ENCODE measurements at regions not wholly inside any gene's neighbourhood (a gene's known extent, or its start where the extent isn't known, plus 50 kb on each side); places are given as distances from the start of the nearest gene placed in this dataset.

- TF ChIP-seq GABPA (IDR thresholded peaks at IDR 0.05; ENCODE audit: low read depth), result no peak
- no peak overlapping the region for H3K27ac ChIP-seq (ENCODE audit: low read depth in 2 of 2, low read length in 1 of 2)
- no peak for DNase-seq
- H2AFZ ChIP-seq (ENCODE audit: low read depth), result no peak overlapping the region
- no peak overlapping the region for H3K4me3 ChIP-seq (ENCODE audit: low read depth in 2 of 2, low read length in 1 of 2)
- H3K27me3 ChIP-seq (ENCODE audit: insufficient read depth), result no peaks in the 10 kb centered on the region
- no peak overlapping the region for H3K4me2 ChIP-seq
- POLR2A ChIA-PET, result interaction anchor here (0.6 kb wide), 1 partner anchor 89 kb away, joined by 4 read pairs; no protein-coding TSS in a partner anchor
- CTCF ChIA-PET, result no interaction called here
- no peaks in the 10 kb centered on the region for H3F3A ChIP-seq (replicated peaks; ENCODE audit: insufficient read depth)
- H3K4me1 ChIP-seq (ENCODE audit: control insufficient read depth in 1 of 2, insufficient read depth in 2 of 2, low read depth in 1 of 2, low read length in 1 of 2), result no peaks in the 10 kb centered on the region
- no peaks in the 10 kb centered on the region for H3K9me2 ChIP-seq
- no peak overlapping the region for H3K9ac ChIP-seq
- H3K36me3 ChIP-seq (replicated peaks in 1 of 2; ENCODE audit: control insufficient read depth in 1 of 2, insufficient read depth in 2 of 2, low read length in 1 of 2), result no peaks in the 10 kb centered on the region
- H3K79me2 ChIP-seq (ENCODE audit: insufficient read depth), result no peaks in the 10 kb centered on the region
- no peaks in the 10 kb centered on the region for H4K20me1 ChIP-seq (ENCODE audit: insufficient read depth)
- no peaks in the 10 kb centered on the region for H3K9me3 ChIP-seq
Observed at GRCh38 chr9:99560561-99560960, 261.1 kb upstream of the NR4A3 start.

- no peak overlapping the region for H3K9ac ChIP-seq
- TF ChIP-seq MAX (IDR thresholded peaks at IDR 0.05; ENCODE audit: low read depth), result no peak
- TF ChIP-seq RXRA (IDR thresholded peaks at IDR 0.05; ENCODE audit: borderline replicate concordance, low read depth), result no peak
- TF ChIP-seq SIN3A (IDR thresholded peaks at IDR 0.05; ENCODE audit: borderline replicate concordance, low read depth, low read length), result no peak
- H3K9me3 ChIP-seq, result no peaks in the 10 kb centered on the region
- no peaks in the 10 kb centered on the region for H4K20me1 ChIP-seq (ENCODE audit: insufficient read depth)
- H3K4me1 ChIP-seq (ENCODE audit: control insufficient read depth in 1 of 2, insufficient read depth in 2 of 2, low read depth in 1 of 2, low read length in 1 of 2), result no peaks in the 10 kb centered on the region
- H2AFZ ChIP-seq (ENCODE audit: low read depth), result no peak overlapping the region
- no peaks in the 10 kb centered on the region for H3K27me3 ChIP-seq (ENCODE audit: insufficient read depth)
- H3F3A ChIP-seq (replicated peaks; ENCODE audit: insufficient read depth), result no peaks in the 10 kb centered on the region
- no peaks in the 10 kb centered on the region for H3K9me2 ChIP-seq
- no peaks in the 10 kb centered on the region for H3K79me2 ChIP-seq (ENCODE audit: insufficient read depth)
- ChIA-PET POLR2A (no interaction called here), CTCF (interaction anchor here (1.0 kb wide), 1 partner anchor 261 kb away, joined by 3 read pairs; no protein-coding TSS in a partner anchor)
- no peak for DNase-seq
- H3K27ac ChIP-seq (ENCODE audit: low read depth in 2 of 2, low read length in 1 of 2), result no peak overlapping the region
- WGBS (ENCODE audit: low lambda C conversion rate), result 69% methylated on average over 2 of the region's 2 CpGs
- no peak overlapping the region for H3K4me2 ChIP-seq
- H3K36me3 ChIP-seq (replicated peaks in 1 of 2; ENCODE audit: control insufficient read depth in 1 of 2, insufficient read depth in 2 of 2, low read length in 1 of 2), result no peaks in the 10 kb centered on the region
- H3K4me3 ChIP-seq (ENCODE audit: low read depth in 2 of 2, low read length in 1 of 2), result no peak overlapping the region
Observed at GRCh38 chr9:99561509-99561917, 260.2 kb upstream of the NR4A3 start.

- ChIA-PET CTCF (interaction anchor here (1.0 kb wide), 1 partner anchor 262 kb away, joined by 3 read pairs; no protein-coding TSS in a partner anchor), POLR2A (no interaction called here)
- no peak overlapping the region for H2AFZ ChIP-seq (ENCODE audit: low read depth)
- no peaks in the 10 kb centered on the region for H4K20me1 ChIP-seq (ENCODE audit: insufficient read depth)
- no peaks in the 10 kb centered on the region for H3K79me2 ChIP-seq (ENCODE audit: insufficient read depth)
- TF ChIP-seq PBX3 (IDR thresholded peaks at IDR 0.05) (no peak), JUND (IDR thresholded peaks at IDR 0.05) (no peak), EZH2phosphoT487 (IDR thresholded peaks at IDR 0.05; ENCODE audit: borderline replicate concordance, low read depth) (no peak), NRF1 (IDR thresholded peaks at IDR 0.05; ENCODE audit: low read depth, low read length) (no peak), TCF12 (IDR thresholded peaks at IDR 0.05) (no peak), RFX5 (IDR thresholded peaks at IDR 0.05; ENCODE audit: low read length) (no peak), CTCF (IDR thresholded peaks at IDR 0.05) (no peak), IRF3 (IDR thresholded peaks at IDR 0.05; ENCODE audit: low read depth, low read length) (no peak), GATA2 (CRISPR knock-in tag; IDR thresholded peaks at IDR 0.05) (no peak), FOSL2 (IDR thresholded peaks at IDR 0.05; ENCODE audit: borderline replicate concordance, low read depth) (no peak), USF2 (IDR thresholded peaks at IDR 0.05; ENCODE audit: borderline replicate concordance, low read depth, low read length) (no peak), YY1 (IDR thresholded peaks at IDR 0.05; ENCODE audit: low read depth) (no peak)
- no peaks in the 10 kb centered on the region for H3K4me1 ChIP-seq (ENCODE audit: control insufficient read depth in 1 of 2, insufficient read depth in 2 of 2, low read depth in 1 of 2, low read length in 1 of 2)
- H3K4me2 ChIP-seq, result no peak overlapping the region
- H3K27ac ChIP-seq (ENCODE audit: low read depth in 2 of 2, low read length in 1 of 2), result no peak overlapping the region
- WGBS (ENCODE audit: low lambda C conversion rate), result 59% methylated on average over 2 of the region's 2 CpGs
- no peaks in the 10 kb centered on the region for H3K27me3 ChIP-seq (ENCODE audit: insufficient read depth)
- H3F3A ChIP-seq (replicated peaks; ENCODE audit: insufficient read depth), result no peaks in the 10 kb centered on the region
- no peak for DNase-seq
- no peaks in the 10 kb centered on the region for H3K9me2 ChIP-seq
- no peaks in the 10 kb centered on the region for H3K36me3 ChIP-seq (replicated peaks in 1 of 2; ENCODE audit: control insufficient read depth in 1 of 2, insufficient read depth in 2 of 2, low read length in 1 of 2)
- H3K9ac ChIP-seq, result no peak overlapping the region
- no peaks in the 10 kb centered on the region for H3K9me3 ChIP-seq
- H3K4me3 ChIP-seq (ENCODE audit: low read depth in 2 of 2, low read length in 1 of 2), result no peak overlapping the region
Observed at GRCh38 chr9:99561961-99562565, 259.6 kb upstream of the NR4A3 start.
